OCI-LY1 (cell line): ENCODE measurements at regions not wholly inside any gene's neighbourhood (a gene's known extent, or its start where the extent isn't known, plus 50 kb on each side); places are given as distances from the start of the nearest gene placed in this dataset.

Experiments used
- EZH2 ChIP-seq: fragments of 200-600 bp; sonication (generic), shearing (Covaris generic); IDR thresholded peaks from 2 replicates; pipeline ENCODE4 v1.8.0; 2017; ENCODE audit warnings: borderline replicate concordance, mixed run types, mild to moderate bottlenecking, antibody characterized with exemption, low read length, moderate library complexity, mixed read lengths
- TF ChIP-seq, protein P1 (sequence below): fragments of 200-600 bp; sonication (generic), shearing (Covaris generic); IDR thresholded peaks from 2 replicates; pipeline ENCODE4 v1.5.1; 2017; ENCODE audit warnings: mild to moderate bottlenecking, antibody characterized with exemption, low read length, moderate library complexity, mixed read lengths

DNA sequence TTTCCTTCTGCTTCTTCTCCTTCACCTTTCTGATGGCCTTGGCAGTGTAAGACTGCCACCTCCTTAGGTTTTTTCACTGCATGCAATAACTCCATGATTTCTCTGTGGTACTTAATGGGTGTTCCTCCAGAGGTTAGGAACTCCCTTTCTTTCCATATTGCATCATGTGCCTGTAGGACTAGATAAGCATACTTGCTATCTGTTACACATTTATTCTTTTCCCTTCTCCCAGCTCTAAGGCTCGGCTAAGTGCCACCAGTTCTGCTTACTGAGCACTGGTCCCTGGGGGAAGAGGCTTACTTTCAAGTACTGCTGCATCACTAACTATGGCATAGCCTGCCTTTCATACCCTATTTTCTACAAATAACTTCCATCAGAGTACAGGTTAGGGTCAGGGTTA lies 351.8 kb downstream of the OTOL1 start:
- TF ChIP-seq, protein P1, sequence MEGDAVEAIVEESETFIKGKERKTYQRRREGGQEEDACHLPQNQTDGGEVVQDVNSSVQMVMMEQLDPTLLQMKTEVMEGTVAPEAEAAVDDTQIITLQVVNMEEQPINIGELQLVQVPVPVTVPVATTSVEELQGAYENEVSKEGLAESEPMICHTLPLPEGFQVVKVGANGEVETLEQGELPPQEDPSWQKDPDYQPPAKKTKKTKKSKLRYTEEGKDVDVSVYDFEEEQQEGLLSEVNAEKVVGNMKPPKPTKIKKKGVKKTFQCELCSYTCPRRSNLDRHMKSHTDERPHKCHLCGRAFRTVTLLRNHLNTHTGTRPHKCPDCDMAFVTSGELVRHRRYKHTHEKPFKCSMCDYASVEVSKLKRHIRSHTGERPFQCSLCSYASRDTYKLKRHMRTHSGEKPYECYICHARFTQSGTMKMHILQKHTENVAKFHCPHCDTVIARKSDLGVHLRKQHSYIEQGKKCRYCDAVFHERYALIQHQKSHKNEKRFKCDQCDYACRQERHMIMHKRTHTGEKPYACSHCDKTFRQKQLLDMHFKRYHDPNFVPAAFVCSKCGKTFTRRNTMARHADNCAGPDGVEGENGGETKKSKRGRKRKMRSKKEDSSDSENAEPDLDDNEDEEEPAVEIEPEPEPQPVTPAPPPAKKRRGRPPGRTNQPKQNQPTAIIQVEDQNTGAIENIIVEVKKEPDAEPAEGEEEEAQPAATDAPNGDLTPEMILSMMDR, result no peak
- no peak for TF ChIP-seq EZH2
